CD14-positive monocyte (primary cell): ENCODE measurements at regions not wholly inside any gene's neighbourhood (a gene's known extent, or its start where the extent isn't known, plus 50 kb on each side); places are given as distances from the start of the nearest gene placed in this dataset.
A peak's percentile ranks its signal among the peaks of the same experiment; 100 is the strongest.

Experiments
- DNase-seq, 3 donors: peaks; one replicate each; pipeline ENCODE4 v3.0.0-alpha.2; 2011 to 2022
- H2AFZ ChIP-seq: 2 replicates; pipeline ENCODE4 v1.6.0; 2012; ENCODE audit warnings: mild to moderate bottlenecking, low read depth, low read length, inconsistent platforms; ENCODE audit not compliant: insufficient read depth, poor library complexity, severe bottlenecking
- H3K27ac ChIP-seq, 2 donors: 1 replicate in 1 of 2; 2 replicates in 1 of 2; pipeline ENCODE4 v1.5.1; 2012 to 2013; ENCODE audit warnings: low read length in 2 of 2, control low read depth in 1 of 2, inconsistent platforms in 1 of 2, low read depth in 1 of 2, mild to moderate bottlenecking in 1 of 2
- H3K27me3 ChIP-seq, 2 donors: one replicate each; pipeline versions ENCODE4 v1.6.0 to v1.6.1; 2011 to 2013; ENCODE audit warnings: low read length in 2 of 2; ENCODE audit not compliant: control insufficient read depth in 2 of 2, insufficient read depth in 2 of 2
- H3K36me3 ChIP-seq, 2 donors: replicated peaks in 1 of 2; 1 replicate in 1 of 2; 2 replicates in 1 of 2; pipeline versions ENCODE4 v1.5.1 to v1.6.1; 2012 to 2013; ENCODE audit warnings: low read length in 2 of 2, control low read depth in 1 of 2, inconsistent platforms in 1 of 2, mild to moderate bottlenecking in 1 of 2; ENCODE audit not compliant: insufficient read depth in 2 of 2, control insufficient read depth in 1 of 2
- H3K4me1 ChIP-seq, 2 donors: 1 replicate in 1 of 2; 2 replicates in 1 of 2; pipeline versions ENCODE4 v1.5.1 to v1.6.1; 2012 to 2013; ENCODE audit warnings: low read length in 2 of 2, control low read depth in 1 of 2, inconsistent platforms in 1 of 2, mild to moderate bottlenecking in 1 of 2, moderate library complexity in 1 of 2; ENCODE audit not compliant: insufficient read depth in 2 of 2, control insufficient read depth in 1 of 2
- H3K4me2 ChIP-seq: replicated peaks from 2 replicates; pipeline ENCODE3; 2012; ENCODE audit warnings: low read length, moderate library complexity, mild to moderate bottlenecking; ENCODE audit not compliant: poor library complexity, severe bottlenecking; ENCODE audit errors: extremely low read depth
- H3K4me3 ChIP-seq, 3 experiments: fragments of 200-600 bp in 1 of 3; sonication (generic) in 1 of 3; replicated peaks in 1 of 3; 1 replicate in 2 of 3; 2 replicates in 1 of 3; pipeline ENCODE4 v1.5.1; 2011 to 2013; ENCODE audit warnings: low read length in 3 of 3, mild to moderate bottlenecking in 3 of 3, control low read depth in 2 of 3, low read depth in 2 of 3, inconsistent platforms in 1 of 3, moderate library complexity in 1 of 3
- H3K79me2 ChIP-seq: 2 replicates; pipeline ENCODE4 v1.6.0; 2012; ENCODE audit warnings: mild to moderate bottlenecking, control low read depth, inconsistent platforms, low read length, moderate library complexity; ENCODE audit not compliant: insufficient read depth
- H3K9ac ChIP-seq: 2 replicates; pipeline ENCODE4 v1.6.0; 2017; ENCODE audit warnings: low read length, mild to moderate bottlenecking; ENCODE audit not compliant: insufficient read depth, poor library complexity, severe bottlenecking
- H3K9me3 ChIP-seq, 2 donors: replicated peaks in 1 of 2; 1 replicate in 1 of 2; 2 replicates in 1 of 2; pipeline versions ENCODE4 v1.5.1 to v1.6.1; 2012 to 2013; ENCODE audit warnings: low read length in 2 of 2, control low read depth in 1 of 2; ENCODE audit not compliant: control insufficient read depth in 1 of 2, insufficient read depth in 1 of 2
- H4K20me1 ChIP-seq: 2 replicates; pipeline ENCODE4 v1.6.0; 2012; ENCODE audit warnings: mild to moderate bottlenecking, low read length, control low read depth, moderate library complexity; ENCODE audit not compliant: insufficient read depth
- H3K27ac Mint-ChIP-seq, 7 donors: one replicate each; pipeline ENCODE4 v1.8.0; 2020; ENCODE audit warnings: mild to moderate bottlenecking in 7 of 7, mixed read lengths in 7 of 7, moderate library complexity in 6 of 7, inconsistent platforms in 2 of 7
- H3K27me3 Mint-ChIP-seq, 3 donors: one replicate each; pipeline ENCODE4 v1.8.0; 2021 to 2022; ENCODE audit warnings: low read depth in 3 of 3, mild to moderate bottlenecking in 3 of 3, mixed read lengths in 3 of 3, moderate library complexity in 3 of 3, inconsistent platforms in 1 of 3
- H3K36me3 Mint-ChIP-seq, 2 donors: one replicate each; pipeline ENCODE4 v1.8.0; 2020; ENCODE audit warnings: mixed read lengths in 2 of 2, inconsistent platforms in 1 of 2, mild to moderate bottlenecking in 1 of 2
- H3K4me1 Mint-ChIP-seq: one replicate; pipeline ENCODE4 v1.8.0; 2020; ENCODE audit warnings: mild to moderate bottlenecking, mixed read lengths
- H3K4me3 Mint-ChIP-seq, 2 donors: one replicate each; pipeline ENCODE4 v1.8.0; 2020; ENCODE audit warnings: mild to moderate bottlenecking in 2 of 2, mixed read lengths in 2 of 2, moderate library complexity in 1 of 2
- H3K9me3 Mint-ChIP-seq, 7 donors: one replicate each; pipeline ENCODE4 v1.8.0; 2020 to 2022; ENCODE audit warnings: mixed read lengths in 7 of 7, mild to moderate bottlenecking in 6 of 7, moderate library complexity in 6 of 7, inconsistent platforms in 2 of 7
- CTCF ChIP-seq: fragments of 200-600 bp; IDR thresholded peaks from one replicate; pipeline ENCODE4 v1.8.0; 2022; ENCODE audit warnings: antibody characterized with exemption, mild to moderate bottlenecking
- WGBS: methylation state at CpG from one replicate; pipeline ENCODE4 v1.1.5; 2013; ENCODE audit warnings: missing lambda C conversion rate; ENCODE audit not compliant: insufficient coverage; 5-methylcytosine and 5-hydroxymethylcytosine counted together
- intact Hi-C, 2 donors: fragments of 100-400 bp; cut with micrococcal nuclease; formaldehyde crosslinking; loops; one replicate each; pipeline versions ENCODE4 v1.15.0 to v1.15.1; 2023

- Histone ChIP-seq H4K20me1 (no peaks in the 10 kb centered on the region), H3K79me2 (no peaks in the 10 kb centered on the region), H2AFZ (no peak overlapping the region), H3K9me3 (no peaks in the 10 kb centered on the region), H3K4me1 (no peaks in the 10 kb centered on the region), H3K27me3 (no peaks in the 10 kb centered on the region), H3K27ac (no peak overlapping the region), H3K9ac (no peak overlapping the region), H3K4me3 (no peak overlapping the region), H3K4me2 (no peak overlapping the region), H3K36me3 (no peaks in the 10 kb centered on the region)
- DNase-seq = no peak
- no peaks in the 10 kb centered on the region for H3K36me3 Mint-ChIP-seq
- no peak overlapping the region for H3K27ac Mint-ChIP-seq
- TF ChIP-seq CTCF = no peak
- intact Hi-C loops = no loop called here
- H3K4me3 Mint-ChIP-seq = no peak overlapping the region
- WGBS = 84% methylated on average over 6 of the region's 6 CpGs
- H3K4me1 Mint-ChIP-seq = no peaks in the 10 kb centered on the region
- H3K27me3 Mint-ChIP-seq = no peaks in the 10 kb centered on the region
- H3K9me3 Mint-ChIP-seq = peaks cover 0 to 4% (median 0%) of the 10 kb centered on the region in 7 donors
Observed at GRCh38 chr15:26261966-26262365, 398.8 kb upstream of the ATP10A start.

- no peak overlapping the region for H3K9ac ChIP-seq
- no peaks in the 10 kb centered on the region for H3K79me2 ChIP-seq
- H3K9me3 Mint-ChIP-seq = peaks cover 0 to 4% (median 0%) of the 10 kb centered on the region in 7 donors
- H4K20me1 ChIP-seq = no peaks in the 10 kb centered on the region
- no peak for DNase-seq
- no peaks in the 10 kb centered on the region for H3K36me3 ChIP-seq
- H2AFZ ChIP-seq = no peak overlapping the region
- intact Hi-C loops = no loop called here
- no peak overlapping the region for H3K4me2 ChIP-seq
- H3K27ac ChIP-seq = no peak overlapping the region
- H3K27me3 ChIP-seq = no peaks in the 10 kb centered on the region
- H3K36me3 Mint-ChIP-seq = no peaks in the 10 kb centered on the region
- no peak overlapping the region for H3K4me3 ChIP-seq
- no peak overlapping the region for H3K4me3 Mint-ChIP-seq
- peak overlapping the region in 1 of 7 donors; percentile 29 for H3K27ac Mint-ChIP-seq
- no peaks in the 10 kb centered on the region for H3K27me3 Mint-ChIP-seq
- H3K9me3 ChIP-seq = no peaks in the 10 kb centered on the region
- H3K4me1 Mint-ChIP-seq = no peaks in the 10 kb centered on the region
- TF ChIP-seq CTCF = no peak
- H3K4me1 ChIP-seq = no peaks in the 10 kb centered on the region
- WGBS = 50% methylated on average over 5 of the region's 5 CpGs
Observed at GRCh38 chr15:26261413-26261812, 398.3 kb upstream of the ATP10A start.
